HG03196 (cell line): ENCODE measurements at regions not wholly inside any gene's neighbourhood (a gene's known extent, or its start where the extent isn't known, plus 50 kb on each side); places are given as distances from the start of the nearest gene placed in this dataset.
A peak's percentile ranks its signal among the peaks of the same experiment; 100 is the strongest.

Experiments used
- ATAC-seq: cut with Tn5 transposase; IDR thresholded peaks from one replicate; pipeline ENCODE4 v1.9.1; 2021; ENCODE audit not compliant: unreplicated experiment

- ATAC-seq: no peak
These were observed 516.7 kb downstream of the KCNJ3 start for GRCh38 chr2:155215037-155215707.

GRCh38 chr2:155209696-155210450 is 511.4 kb downstream of the KCNJ3 start:
- no peak for ATAC-seq

GRCh38 chr2:155203178-155203577 is 504.7 kb downstream of the KCNJ3 start:
- no peak for ATAC-seq

- no peak for ATAC-seq
These were observed 502.3 kb downstream of the KCNJ3 start for GRCh38 chr2:155200753-155201152.

- no peak for ATAC-seq
These were observed 491.8 kb downstream of the KCNJ3 start for GRCh38 chr2:155190342-155190741.

GRCh38 chr2:155178921-155179320 is 480.4 kb downstream of the KCNJ3 start:
- ATAC-seq: no peak

- ATAC-seq: no peak
These were observed 477.9 kb downstream of the KCNJ3 start for GRCh38 chr2:155176345-155176744.

- no peak for ATAC-seq
These were observed 470.8 kb downstream of the KCNJ3 start for GRCh38 chr2:155169317-155169716.

- no peak for ATAC-seq
These were observed 464.0 kb downstream of the KCNJ3 start for GRCh38 chr2:155162494-155162893.

- no peak for ATAC-seq
These were observed 462.8 kb downstream of the KCNJ3 start for GRCh38 chr2:155161314-155161713.

- ATAC-seq: no peak
These were observed 459.2 kb downstream of the KCNJ3 start for GRCh38 chr2:155157711-155158110.

- no peak for ATAC-seq
These were observed 458.6 kb downstream of the KCNJ3 start for GRCh38 chr2:155157065-155157464.

- no peak for ATAC-seq
These were observed 453.4 kb downstream of the KCNJ3 start for GRCh38 chr2:155151945-155152344.

- ATAC-seq: no peak
These were observed 453.0 kb downstream of the KCNJ3 start for GRCh38 chr2:155151472-155151871.

- ATAC-seq: peak; percentile 98
These were observed 447.3 kb downstream of the KCNJ3 start for GRCh38 chr2:155145758-155146229.

- ATAC-seq: no peak
These were observed 442.9 kb downstream of the KCNJ3 start for GRCh38 chr2:155141418-155141817.

GRCh38 chr2:155125585-155126230 is 427.2 kb downstream of the KCNJ3 start:
- no peak for ATAC-seq

- ATAC-seq: no peak
These were observed 417.4 kb downstream of the KCNJ3 start for GRCh38 chr2:155115846-155116245.

- ATAC-seq: no peak
These were observed 412.6 kb downstream of the KCNJ3 start for GRCh38 chr2:155111070-155111469.

GRCh38 chr2:155109527-155109926 is 411.0 kb downstream of the KCNJ3 start:
- ATAC-seq: no peak

GRCh38 chr2:155100261-155100660 is 401.8 kb downstream of the KCNJ3 start:
- ATAC-seq: no peak

- ATAC-seq: no peak
These were observed 401.3 kb downstream of the KCNJ3 start for GRCh38 chr2:155099784-155100183.
